HG02981 (cell line): ENCODE measurements at regions not wholly inside any gene's neighbourhood (a gene's known extent, or its start where the extent isn't known, plus 50 kb on each side); places are given as distances from the start of the nearest gene placed in this dataset.

ENCODE experiments used
- ATAC-seq: cut with Tn5 transposase; IDR thresholded peaks from one replicate; pipeline ENCODE4 v1.9.1; 2021; ENCODE audit warnings: mild to moderate bottlenecking, moderate library complexity; ENCODE audit not compliant: unreplicated experiment

DNA sequence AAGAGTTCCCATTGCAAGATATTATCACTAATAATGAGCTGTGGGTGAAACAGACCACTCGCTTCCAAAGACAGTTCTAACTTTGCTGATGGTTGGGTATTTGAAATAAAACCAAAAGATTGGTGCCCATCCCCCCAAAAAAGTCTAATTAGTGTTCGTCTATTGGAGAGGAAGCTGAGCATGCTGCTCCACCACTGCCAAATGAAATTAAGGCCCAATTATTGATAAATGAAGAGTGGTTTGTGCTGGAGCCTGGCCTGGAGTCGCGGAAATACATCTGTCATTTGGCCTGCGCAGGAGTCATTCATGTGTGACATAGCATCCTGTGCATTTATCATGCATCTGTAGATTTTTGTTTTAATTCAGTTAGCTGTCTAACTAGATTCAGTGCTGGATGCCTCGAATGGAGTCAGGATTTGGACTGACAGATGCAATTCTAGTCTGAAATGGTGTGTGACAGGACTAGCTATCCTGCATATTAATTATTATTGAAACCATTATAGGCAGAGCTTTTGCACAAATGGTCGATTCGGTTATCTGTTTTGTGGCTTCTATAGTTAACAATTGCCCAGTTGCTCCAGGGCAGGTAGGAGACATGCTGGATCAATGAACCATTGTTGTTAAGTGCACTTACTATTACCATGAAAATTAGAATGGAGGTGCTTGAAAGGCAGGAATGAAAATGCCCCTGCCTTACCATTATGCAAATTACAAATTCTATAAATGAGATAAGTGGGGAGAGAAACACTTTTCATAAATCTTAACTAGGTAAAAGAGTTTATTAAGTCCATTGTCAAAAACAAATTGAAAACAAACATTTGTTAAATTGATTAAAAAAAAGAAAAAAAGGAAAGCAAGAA, 450.4 kb upstream of the TCF4 start:
- no peak for ATAC-seq

DNA sequence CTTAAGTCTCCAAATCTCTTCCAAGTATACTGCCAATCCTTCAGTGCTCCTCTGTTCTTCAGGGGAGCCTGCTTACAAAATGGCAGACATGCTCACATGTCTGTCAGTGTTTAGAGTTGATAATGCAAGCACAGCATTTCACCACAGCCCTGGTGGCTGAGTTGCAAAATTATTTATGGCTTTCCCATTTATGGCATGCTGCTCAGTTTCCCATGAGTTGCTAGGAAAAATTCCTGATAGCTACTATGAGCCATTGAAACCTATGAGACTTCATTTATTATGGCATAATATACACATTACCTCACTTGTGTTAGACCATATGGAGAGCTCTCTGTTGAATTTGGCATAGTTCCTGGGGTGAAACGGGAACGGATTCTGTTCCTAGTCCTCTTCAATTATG, 448.7 kb upstream of the TCF4 start:
- no peak for ATAC-seq

DNA sequence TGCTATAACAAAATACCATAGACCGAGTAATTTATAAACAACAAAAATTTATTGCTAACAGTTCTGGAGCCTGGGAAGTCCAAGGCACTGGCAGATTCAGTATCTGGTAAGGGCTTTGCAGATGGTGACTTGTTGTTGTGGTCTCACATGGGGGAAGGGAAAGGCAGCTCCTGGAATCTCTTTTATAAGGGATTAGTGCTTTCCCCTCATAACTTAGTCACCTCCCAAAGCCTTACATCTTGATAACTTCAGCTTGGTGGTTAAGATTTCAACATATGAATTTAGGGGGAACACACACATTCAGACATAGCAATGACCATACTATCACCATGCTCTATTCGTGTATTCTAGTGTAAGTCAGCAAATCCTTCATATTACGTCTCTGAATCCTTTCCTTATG, 447.6 kb upstream of the TCF4 start:
- ATAC-seq = no peak

DNA sequence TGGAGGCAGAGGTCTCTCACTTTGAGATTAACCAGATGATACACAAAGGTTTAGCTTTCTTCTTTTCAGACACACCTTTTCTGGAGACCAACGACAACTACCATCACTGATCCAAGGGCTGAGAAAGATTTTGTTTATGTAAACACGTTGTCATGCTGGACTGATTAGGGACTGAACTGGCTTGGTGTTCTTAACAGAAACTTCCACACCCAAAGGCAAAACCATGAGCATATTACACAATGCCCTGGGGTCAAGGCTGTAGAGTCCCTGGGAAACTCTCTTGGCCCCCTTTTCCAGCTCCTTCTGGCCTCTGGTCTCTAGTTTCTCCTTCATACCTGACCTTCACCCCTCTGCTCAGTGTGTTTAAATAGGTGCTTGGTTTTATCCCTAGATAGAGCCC, 447.0 kb upstream of the TCF4 start:
- ATAC-seq = no peak

DNA sequence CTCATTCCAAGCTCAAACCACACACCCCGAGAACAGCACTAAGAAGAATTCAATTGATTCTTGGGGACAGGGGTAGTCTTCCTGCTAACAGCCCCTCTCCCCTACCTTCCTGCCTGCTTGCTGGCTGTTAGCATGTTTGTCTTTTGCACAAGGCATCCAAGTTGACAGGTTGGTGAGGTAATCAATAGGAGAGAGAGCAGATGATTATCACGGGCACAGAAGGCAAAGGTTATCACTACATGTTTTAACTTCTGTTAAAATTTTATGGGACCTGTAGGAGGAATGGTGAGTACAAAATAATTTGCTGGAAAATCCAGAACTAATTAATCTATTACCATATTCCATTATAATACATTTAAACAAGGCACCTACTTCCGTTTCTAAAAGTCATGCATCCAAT, 442.1 kb upstream of the TCF4 start:
- no peak for ATAC-seq

DNA sequence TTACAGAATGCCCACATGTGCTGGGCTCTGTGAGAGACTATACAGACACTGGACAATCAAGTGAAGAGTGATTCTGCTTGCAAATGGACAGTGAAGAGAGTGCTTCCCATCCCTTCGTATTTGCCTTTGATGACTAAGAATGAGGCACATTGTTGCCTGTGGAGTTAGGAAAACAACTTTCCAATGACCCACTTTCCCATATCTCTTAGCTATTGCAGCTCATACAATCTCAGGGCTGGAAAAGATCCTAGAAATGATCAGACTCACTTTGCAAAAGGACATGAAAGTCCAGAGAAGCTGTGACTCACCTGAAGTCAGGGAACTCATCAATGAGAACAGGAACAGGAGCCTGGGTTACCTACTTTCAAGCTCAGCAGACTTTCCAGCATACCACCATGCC, 440.5 kb upstream of the TCF4 start:
- ATAC-seq = no peak

DNA sequence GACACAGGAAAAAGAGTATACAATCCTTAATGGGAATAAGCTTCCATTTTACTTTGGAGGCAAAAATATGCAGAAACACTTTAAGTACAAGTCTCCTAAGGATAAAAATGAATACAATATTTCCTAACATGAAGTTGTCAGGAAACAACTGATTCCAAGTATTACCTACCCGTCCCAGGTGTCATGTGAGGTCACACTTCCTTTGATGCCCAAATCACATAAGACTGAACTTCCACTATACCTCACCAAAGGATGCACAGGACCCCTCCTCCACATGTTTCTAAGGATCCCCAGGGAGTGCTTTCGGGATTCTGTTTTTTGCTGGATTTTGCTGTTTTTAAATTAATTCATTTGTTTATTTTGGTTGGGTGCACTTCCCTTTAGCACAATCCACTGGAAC, 438.5 kb upstream of the TCF4 start:
- ATAC-seq = no peak

DNA sequence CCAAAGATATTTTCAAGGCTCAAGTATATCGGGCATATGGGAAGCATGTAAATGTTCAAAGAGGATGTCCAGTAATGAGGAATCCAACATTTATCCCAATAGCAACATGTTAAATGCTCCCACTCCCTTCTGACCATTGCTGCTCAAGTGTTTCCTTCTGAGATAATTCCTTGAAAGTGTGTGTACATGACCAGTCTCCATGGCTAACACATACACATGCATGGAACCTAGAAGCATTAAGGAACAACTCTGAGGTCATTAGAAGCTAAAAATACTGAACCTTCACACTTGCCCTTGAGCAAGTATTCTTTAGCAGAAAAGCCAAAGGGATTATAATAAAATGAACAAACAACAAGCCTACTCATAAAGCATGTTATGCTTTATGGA, 433.8 kb upstream of the TCF4 start:
- ATAC-seq = no peak

DNA sequence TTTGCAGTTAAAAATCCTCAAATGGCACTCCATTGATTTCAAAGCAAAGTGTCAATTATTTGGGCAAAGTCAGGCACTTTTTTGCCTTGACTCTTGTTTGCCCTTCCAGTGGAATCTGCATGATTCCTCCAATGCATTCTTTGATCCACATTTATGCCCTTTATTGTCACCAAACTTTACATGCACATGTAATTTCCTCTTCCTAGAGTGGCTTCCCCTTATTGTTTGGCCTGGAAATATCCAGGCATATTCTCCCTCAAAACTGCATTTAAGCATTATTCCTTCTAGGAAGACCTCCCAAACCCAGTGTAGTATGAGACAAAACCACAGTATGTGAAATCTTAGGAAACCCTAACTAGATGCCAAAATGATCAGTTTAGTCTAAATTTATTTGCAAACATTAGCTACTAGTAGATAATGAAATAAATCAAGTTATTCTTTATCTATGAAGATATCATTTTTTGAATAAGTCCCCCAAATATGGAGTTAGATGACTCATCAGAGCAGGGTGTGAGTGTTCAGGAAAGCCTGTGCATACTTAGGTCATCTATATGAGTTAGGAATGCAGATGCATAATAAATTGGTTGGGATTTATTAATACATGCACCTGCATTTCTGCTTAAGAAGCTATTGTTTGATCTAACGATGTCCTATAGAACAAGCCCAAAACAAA, 433.3 kb upstream of the TCF4 start:
- no peak for ATAC-seq

DNA sequence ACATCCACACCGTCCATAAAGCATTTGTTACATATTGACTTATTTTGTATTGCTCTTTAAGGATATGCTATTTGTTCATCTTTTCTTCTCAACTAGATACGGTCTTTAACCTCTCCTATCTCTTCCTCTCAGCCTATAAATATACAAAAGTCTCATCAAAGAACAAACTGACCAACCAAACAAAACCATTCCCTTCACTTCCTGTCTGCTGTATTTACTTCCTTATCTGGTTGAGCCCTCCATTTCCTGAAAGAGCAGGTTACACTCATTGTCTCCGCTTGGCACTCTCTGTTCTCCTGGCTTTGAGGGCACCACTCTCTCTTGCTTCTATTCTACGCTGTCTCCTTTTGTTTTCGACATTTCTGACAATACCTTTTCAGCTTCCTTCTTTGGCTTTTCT, 431.9 kb upstream of the TCF4 start:
- no peak for ATAC-seq

DNA sequence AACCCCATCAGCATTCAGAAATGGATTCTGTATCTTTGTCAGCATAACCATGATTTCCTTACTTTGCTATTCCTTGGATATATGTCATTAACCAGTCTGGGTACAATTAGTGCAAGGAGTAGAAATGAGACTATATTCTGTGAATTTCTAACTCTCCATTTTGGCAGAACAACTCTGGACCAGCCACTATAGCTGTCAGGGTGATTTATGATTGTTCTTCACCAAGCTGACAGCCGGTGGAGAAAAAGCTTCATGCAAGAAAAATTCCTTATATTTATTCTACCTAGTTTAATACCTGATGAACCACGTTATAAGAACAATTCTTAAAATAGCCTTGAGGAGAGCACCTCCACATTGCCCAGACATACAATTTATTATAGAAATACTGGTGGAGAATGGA, 431.2 kb upstream of the TCF4 start:
- ATAC-seq = no peak

DNA sequence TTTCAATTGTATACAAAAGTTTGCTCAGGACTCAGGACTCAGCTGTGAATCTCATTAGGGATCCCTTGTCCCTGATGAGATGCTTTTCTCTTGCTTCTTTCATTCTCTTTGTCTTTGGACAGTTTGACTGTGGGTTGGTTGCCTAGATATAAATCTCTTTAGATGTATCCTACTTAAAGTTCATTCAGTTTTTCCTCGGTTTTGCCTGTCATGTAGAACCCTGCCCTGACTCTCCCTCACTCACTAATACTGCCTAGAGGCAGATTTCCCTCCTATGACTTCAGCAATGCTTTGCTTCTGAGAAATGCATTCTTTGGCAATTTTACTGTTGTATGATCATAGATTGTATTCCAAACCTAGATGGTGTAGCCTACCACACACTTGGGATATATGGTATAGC, 421.4 kb upstream of the TCF4 start:
- no peak for ATAC-seq

DNA sequence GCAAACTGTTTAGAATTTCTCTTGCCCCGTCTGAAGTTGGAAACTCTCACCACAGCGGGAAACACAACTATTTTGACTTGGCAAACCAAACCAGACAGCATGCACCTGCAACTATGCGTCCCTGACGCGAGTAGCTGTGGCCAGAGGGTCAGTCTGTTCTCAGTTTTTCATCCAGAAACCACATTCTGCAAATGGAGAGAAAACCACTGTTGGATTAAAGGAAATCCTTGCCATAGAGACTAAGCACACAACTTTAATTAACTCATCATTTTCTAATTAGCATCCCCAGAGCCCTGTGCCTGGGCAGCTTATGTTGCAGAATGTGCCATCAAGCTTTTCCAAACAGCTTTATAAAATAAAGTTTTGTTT, 415.7 kb upstream of the TCF4 start:
- no peak for ATAC-seq

DNA sequence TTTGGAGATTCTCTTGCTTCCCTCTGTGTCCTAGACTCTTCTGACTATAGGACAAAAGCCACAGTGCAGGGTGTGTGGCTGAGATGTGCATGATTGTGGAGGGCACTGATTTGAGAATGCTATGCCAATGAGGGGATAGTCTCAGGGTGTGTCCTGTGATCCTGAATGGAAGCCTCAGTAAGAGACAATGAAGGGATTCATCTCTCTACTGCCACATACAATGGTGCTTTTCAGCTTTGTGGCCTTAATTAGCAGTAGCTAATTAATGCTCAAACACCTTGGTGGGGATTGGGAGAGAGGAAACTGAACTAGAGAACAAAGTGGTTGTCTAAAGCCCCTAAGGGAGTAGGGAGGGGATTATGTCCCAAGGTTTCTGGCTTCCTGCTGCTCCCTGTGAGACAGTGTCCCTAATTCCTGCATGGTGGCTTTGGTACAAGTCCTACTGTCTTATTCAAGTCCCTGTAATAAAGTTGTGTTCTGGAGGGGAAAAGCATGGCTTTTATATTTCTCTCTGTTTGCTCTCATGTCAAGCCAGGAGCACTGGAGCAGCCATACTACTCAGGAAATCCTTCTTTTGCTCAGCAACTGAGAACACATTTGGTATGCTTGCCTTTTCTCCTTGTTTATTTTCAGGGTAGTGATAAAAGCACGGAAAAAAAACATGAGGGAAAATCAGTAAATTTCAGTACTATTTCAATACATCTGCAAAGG, 415.2 kb upstream of the TCF4 start:
- no peak for ATAC-seq

DNA sequence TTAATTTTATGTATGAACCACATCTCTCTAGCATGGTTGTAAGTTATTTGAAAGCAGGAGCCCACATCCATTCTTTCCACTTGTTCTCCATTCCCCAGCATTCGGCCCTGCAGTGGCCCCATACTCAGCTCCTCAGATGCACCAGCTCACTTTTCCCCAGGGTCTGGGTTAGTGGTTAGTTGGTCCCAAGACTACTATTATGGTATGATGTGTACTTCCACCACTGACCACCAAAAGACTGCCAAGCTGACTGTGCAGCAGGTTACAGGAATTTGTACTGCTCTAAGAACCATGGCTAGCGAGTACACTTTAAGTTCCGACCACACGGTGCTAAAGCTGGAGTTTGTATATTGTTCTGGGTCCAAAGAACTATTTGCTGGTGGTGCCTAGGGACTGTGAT, 413.6 kb upstream of the TCF4 start:
- ATAC-seq = no peak

DNA sequence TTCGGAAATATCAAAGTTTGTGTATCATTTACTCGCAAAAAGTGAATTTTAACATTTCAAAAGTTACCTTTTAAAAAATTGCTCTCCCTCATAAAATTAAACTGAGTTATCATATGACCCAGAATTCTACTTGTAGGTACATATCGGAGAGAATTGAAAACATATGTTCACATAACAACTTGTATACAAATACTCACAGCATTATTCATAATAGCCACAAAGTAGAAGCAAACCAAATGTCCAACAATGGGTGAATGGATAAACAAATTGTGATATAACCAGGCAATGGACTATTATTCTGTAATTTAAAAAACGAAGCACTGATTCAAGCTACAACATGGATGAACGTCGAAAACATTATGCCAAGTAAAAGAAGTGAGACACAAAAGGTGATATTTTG, 412.0 kb upstream of the TCF4 start:
- no peak for ATAC-seq

DNA sequence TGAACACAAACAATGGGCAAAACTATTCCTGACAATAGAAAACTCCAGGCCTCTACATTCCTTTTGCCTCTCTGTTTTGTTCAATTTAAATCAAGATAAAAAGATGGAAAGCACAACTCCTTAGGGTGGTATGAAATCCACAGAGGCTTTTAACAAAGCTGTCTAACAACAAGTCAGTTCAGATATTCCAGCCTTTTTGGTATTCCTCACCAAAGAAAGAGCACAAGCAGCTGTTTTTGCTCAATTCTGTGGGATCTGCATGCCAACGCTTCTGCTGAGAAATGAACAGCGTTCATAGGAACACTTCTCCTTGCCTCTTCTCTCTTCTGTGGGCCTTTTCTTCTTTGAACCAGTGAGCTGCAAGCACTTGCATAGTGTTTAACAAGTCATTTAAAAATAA, 411.6 kb upstream of the TCF4 start:
- ATAC-seq = no peak

DNA sequence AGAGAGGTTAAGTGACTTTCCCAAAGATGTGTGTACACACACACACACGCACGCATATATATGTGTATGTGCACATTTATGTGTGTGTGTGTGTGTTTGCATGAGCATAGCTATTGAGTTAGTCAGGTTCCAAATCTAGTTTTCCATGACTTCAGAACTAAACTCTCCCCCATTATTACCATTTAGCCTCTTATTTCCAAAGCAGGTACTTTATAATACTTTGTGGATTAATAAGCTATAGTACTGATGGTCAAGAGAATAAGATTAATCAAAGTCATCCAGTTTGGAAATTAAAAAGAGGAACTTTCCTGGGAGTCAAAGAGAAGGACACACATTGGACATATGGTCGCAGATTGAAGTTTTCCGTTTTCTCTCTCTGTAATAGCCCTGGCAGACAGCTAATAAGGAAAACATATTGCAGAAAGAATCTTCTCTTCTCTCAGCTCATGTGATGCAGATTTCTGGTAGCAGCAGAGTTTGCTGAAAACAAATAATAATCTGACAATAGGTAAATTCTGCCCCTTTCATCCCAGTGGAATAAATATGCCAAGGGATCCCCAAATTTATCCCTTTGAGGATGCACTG, 410.9 kb upstream of the TCF4 start:
- no peak for ATAC-seq

DNA sequence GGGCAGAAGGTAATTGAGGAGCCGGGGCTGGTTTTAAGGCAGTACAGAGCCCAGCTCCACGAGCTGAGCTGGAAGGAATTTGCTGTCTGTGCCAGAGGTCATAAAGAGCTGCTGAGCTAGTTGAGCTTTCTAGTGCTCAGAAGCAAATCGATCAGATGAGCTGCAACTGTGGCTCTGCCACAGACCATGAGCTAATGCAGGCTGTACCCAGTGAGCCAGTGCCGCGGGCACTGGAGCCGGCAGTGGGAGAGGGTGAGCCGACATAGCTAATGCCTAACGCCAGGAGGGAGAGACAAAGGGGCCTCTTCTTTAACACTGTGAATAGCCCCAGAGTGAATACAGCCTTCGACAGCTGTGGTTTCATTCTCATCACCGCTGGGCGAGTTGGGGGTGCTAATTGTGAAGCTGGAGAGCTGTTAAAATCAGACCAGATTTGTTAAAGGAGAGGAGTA, 410.1 kb upstream of the TCF4 start:
- no peak for ATAC-seq

DNA sequence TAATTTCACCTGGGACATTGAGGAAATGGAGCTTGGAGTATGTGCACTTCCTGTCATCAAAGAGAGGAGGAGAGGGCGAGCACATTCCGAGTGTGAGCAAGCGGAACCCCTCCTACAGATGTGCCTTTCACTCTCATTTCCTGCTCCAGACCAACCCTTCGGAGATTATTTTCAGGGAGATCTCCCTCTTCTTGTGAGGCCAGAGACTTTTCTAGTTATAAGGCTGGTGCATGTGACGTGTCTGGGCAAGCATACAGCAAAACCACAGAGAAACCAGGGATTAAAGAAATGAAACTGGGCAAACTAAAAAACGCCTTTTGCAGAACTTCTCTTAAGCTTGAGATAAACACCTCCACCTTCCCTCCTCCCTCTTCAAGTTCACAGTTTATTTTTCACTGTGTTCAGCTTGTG, 409.2 kb upstream of the TCF4 start:
- no peak for ATAC-seq

DNA sequence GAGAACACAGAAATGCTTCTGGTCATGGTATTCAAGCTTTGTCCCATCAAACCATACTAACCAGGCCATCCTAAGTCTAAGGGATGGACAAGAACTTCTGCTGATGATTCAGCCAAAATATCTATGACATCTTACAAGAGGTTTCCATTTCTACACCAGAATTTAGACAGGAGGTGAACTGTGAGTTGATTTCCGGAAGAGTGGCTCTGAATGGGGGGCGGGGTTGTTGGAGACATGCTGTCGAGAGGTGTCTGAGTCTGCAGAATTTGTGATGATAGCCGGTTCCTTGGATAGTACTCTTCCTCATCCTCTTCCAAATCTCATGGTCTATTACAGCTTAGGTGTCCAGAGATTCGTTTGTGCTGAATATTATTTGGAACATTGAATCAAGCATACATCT, 408.7 kb upstream of the TCF4 start:
- ATAC-seq = no peak

DNA sequence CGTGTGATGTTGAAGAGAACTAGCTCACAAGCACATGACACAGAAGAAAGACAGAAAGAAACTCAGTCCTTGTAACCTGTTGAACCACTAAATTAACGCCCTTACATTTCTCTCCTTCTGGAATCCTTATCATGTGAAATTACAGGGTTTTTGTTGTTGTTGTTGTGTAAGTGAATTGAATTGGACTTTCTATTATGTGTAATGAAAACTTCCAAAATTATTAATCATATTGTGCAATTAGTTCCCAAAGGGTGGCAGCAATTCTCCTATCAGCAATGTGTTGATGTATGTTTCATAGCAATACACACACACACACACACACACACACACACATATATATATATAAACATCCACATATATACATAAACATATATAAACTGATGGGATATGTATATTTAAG, 402.2 kb upstream of the TCF4 start:
- ATAC-seq = no peak
